ENCODE measurements at regions not wholly inside any gene's neighbourhood (a gene's known extent, or its start where the extent isn't known, plus 50 kb on each side); places are given as distances from the start of the nearest gene placed in this dataset.

DNA sequence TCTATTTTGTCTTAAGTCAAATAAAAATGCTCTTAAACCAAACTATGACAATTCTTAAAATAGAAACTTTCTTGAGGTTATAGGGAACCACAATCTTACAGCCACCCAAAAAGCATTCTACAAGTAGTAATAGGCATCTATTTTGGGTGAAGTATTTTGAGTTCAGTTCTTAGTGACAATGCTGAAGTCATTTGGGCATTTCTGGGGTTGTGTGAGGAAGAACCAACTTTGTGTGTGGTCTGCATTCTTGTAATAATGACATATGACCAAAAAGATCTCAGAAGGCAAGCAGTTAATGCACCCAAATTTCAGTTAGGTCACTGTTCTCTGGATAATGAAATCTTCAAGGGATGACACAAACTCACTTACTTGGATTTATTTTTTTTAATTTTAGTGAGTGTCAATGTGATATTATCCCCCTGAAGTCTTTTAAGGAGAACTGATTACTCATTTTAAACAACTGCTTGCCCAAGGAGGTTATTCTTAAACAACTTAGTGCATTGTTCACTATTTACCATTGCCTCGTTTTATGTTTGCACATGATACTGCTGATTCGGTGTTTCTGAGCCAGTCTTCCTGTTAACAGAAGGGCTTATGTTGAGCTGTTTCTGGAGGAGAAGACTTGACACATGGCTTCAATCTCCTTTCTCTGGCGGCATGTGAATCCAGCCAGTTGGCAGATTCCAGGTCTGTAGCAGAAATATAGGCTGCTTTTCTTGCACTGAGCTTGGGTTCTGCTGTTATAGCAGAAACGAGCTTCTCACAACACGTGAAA, 618.9 kb downstream of the BCKDHB start:
- TF ChIP-seq POLR2A (IDR thresholded peaks at IDR 0.05; ENCODE audit: low read length): no peak
- no peak for TF ChIP-seq GATA1 (IDR thresholded peaks at IDR 0.05; ENCODE audit: low read depth, low read length)

All from erythroblast (primary cell).